HG03342 (cell line): ENCODE measurements at regions not wholly inside any gene's neighbourhood (a gene's known extent, or its start where the extent isn't known, plus 50 kb on each side); places are given as distances from the start of the nearest gene placed in this dataset.

Experiments used
- ATAC-seq: cut with Tn5 transposase; IDR thresholded peaks from one replicate; pipeline ENCODE4 v1.9.1; 2021; ENCODE audit warnings: mild to moderate bottlenecking, moderate library complexity; ENCODE audit not compliant: unreplicated experiment

GRCh38 chr18:11553098-11553940 lies 56.1 kb upstream of the SLC35G4 start:
- ATAC-seq = no peak

GRCh38 chr18:11548916-11549551 lies 60.4 kb upstream of the SLC35G4 start:
- ATAC-seq = no peak

GRCh38 chr18:11548396-11548795 lies 61.0 kb upstream of the SLC35G4 start:
- ATAC-seq = no peak

DNA sequence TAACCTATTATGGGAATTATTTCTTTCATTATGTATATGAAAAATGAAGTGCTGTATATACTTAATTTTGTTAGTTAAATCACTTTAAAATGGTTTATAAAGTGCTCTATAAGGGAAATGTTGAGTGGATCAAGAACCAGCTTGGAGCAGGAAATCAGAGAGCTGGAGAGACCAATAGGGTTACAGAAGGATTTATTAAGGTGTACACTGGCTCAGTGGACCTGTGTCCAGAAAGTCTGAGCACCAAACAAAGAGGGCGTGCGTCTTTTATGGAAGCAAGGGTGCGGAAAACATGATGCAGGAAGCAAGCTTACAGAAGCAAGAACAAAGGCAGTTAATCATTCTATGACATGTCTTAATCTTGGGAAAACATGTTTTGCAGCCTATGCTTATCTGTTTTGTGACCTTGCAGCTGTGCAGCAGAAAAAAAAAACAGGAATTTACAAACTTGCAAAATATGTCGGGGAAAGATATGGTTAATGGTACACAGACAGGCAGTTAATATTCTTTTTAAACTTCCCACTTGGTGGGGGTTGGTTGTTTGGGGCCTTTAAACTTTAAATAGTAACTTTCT lies 65.2 kb upstream of the SLC35G4 start:
- ATAC-seq = no peak

DNA sequence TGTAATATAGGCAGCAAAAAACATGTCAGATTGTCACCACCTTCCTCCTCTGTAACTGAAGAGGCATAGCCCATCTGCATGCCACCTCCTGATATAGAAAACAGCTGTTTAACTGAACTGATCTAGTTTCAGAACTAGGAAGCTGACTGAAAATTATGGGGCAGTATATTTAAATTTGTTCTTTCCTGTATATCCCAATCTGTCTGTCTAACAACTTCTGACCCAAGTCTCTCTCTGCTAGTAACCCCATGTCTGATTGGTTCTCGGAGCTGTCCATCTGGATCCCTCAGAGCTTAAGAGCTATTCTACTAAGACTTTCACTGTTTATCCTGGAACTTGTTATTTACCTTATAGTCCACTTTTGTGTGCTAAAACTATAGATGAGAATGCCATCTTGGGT lies 68.2 kb upstream of the SLC35G4 start:
- no peak for ATAC-seq

DNA sequence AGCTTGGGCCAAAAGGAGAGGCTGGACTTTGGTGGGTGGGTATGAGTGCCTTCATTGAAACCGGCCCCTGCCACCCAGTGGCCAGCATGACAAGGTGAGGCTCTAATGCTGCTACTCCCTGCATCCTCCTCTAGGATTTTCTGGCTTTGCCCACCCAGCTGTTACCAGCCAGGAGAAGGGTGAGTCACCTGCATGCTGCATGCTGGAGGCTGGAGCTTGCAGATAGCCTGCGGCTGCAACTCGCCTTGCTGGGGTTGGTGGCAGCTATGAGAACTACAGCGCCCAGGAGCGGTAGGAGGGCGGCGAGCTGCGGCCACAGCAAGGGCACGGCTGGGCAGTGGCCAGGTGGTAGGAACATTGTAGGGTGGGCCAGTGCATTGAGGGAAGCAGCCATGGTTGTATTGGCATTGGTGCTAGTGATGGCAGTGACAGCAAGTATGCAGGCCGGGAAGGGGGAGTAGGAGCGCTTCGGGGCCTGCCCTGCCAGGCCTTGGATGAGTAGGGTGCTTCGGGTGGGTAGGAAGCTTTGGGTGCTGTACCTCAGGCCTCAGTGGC lies 75.4 kb upstream of the SLC35G4 start:
- no peak for ATAC-seq

DNA sequence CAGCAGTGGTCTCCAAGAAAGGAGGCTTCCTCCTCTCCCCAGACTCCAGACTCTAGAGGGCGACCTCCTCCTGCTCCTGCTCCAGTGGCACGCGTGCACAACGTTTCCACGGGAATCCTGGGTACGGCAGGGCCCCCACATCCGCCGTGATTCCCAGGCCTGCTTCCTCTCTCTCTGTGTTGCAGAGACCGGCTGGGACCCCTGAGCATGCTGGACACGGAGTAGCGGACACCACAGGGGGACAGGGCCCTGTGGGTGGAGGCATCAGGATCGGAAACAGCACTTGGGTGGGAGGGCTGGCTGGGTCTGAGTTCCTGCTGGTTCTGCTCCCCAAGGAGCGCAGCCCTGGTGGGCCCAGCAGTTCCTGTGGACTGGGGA lies 75.9 kb upstream of the SLC35G4 start:
- no peak for ATAC-seq

- no peak for ATAC-seq
Observed at GRCh38 chr18:11532758-11533512, 76.5 kb upstream of the SLC35G4 start.

DNA sequence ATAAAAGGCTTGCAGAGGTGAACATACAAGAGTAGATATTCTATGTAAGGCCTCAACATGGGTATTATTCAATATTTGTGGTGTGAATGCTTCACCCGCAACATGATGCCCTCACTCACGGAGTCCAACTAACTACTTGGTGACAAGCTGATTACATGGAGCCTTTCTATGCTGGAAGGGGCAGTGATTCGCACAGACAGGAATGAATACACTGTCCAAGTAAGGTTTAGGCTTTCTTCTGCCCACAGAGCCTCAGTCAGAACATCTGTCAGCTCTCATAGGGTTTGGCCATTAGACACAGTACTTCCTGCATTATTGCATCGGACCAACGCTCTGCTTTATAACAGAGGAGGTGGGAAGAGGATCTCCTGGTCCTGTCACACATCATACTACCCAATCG lies 80.3 kb upstream of the SLC35G4 start:
- no peak for ATAC-seq

DNA sequence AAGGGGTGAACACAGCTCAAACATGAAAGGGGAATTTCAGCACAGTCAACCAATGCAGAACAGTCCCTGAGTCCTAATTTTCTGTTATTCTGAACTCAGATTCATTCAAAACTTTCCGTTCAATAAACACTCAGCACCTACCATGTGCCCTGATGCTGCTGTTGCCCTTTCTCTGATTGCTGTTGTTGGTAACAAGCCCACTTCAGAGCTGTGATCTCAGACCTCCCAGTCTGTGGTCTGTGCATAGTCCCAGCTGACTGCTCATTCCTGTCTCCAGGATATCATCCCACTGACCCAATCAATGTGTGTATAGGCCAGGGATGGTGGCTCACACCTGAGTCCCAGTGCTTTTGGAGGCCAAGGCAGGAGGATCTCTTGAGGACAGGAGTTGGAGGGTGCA lies 82.7 kb upstream of the SLC35G4 start:
- no peak for ATAC-seq

DNA sequence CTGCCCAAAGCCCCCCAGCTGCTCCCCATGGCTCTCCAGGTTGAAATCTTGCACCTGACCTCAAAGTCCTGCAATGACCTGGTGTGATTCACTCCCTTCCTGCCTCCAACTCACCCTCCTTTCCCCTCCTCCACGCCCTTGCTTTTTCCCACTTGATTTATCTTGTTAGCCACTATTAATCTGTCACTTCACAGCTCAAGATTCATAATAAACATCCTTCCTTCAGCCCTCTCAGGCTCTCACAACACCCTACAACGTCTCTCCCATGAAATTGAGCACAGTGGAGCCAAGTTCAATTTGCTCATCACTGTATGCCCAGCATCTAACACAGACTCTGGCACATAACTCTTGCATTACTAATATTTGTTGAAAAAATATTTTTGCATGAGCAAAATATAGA lies 85.6 kb upstream of the SLC35G4 start:
- no peak for ATAC-seq

- no peak for ATAC-seq
Observed at GRCh38 chr18:11522992-11523391, 86.4 kb upstream of the SLC35G4 start.

- no peak for ATAC-seq
Observed at GRCh38 chr18:11521853-11522252, 87.5 kb upstream of the SLC35G4 start.

DNA sequence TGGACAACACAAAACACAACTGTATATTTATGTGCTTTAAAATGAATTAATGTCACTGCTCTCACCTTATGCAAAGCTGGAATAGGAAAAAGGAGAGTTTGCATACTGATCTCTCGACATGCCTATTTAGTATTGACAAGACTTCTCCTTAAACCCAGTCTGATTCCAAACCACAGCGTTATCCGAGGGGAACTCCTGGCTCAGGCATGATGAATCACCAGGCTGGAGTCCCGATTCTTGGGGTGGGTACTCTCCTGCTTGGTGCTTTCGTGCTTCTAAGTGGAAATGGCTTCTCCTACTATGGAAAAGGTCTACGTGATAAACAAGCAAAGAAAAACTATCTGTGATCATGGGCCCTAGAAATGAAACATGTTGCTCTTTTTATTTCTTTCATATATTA lies 88.9 kb upstream of the SLC35G4 start:
- ATAC-seq = no peak

DNA sequence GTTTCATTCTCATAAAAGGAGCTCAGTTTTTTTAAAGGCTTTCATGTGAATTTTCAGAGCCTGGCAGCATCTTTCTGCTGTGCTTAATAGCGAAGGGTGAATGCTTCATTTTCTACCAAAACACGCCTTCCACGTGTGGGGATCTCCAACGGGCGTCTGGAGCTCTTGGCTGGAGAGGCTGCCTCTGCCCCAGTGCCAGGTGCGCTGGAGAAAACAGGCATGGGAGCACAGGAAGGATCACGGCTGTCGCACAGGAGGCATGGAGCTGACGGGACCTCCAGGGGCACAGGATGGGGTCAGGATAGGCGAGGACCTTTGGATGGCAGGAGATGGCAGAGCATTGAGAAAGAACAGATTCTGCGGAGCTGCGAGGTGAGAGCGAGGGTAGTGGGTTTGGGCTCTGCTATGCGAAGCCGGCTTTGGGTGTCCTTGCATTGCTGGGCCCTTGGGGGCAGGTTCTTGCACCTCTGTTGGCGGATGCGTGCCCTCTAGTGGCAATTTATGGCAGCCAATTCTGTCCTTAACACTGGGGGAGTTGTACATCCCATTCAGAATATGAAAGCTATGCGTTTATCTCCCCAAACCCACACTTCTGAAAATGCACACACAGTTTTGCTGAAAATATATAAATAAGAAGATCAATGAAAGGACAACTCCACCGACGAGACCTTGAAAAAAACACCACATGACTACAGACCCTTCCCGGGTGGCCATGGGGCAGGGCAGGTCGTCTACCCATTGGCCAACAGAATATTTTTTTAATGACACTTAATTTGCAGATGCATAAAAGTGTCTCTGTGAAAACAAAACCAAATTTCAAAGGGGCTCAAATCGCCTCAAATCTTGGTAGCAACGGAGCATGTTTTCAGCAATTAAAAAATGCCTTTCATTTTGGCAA lies 90.4 kb upstream of the SLC35G4 start:
- ATAC-seq = peak; percentile 89

DNA sequence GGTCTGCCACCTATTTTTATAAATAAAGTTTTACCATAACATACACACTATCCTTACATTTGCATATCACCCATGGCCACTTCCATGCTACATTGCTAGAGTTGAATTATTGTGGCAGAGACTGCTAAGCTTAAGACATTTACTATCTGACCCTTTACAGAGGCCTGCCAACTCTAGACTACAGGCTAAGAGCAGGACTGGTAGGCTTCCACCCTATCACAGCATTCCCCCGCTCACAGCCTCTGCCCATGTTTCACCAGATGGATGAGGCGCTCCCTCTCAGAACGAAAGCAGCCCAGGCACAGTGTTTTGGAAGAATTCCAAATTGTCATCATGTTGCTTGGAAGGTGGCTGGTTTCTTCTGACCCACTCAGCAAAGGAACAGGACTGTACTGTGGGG lies 91.7 kb upstream of the SLC35G4 start:
- ATAC-seq = no peak

DNA sequence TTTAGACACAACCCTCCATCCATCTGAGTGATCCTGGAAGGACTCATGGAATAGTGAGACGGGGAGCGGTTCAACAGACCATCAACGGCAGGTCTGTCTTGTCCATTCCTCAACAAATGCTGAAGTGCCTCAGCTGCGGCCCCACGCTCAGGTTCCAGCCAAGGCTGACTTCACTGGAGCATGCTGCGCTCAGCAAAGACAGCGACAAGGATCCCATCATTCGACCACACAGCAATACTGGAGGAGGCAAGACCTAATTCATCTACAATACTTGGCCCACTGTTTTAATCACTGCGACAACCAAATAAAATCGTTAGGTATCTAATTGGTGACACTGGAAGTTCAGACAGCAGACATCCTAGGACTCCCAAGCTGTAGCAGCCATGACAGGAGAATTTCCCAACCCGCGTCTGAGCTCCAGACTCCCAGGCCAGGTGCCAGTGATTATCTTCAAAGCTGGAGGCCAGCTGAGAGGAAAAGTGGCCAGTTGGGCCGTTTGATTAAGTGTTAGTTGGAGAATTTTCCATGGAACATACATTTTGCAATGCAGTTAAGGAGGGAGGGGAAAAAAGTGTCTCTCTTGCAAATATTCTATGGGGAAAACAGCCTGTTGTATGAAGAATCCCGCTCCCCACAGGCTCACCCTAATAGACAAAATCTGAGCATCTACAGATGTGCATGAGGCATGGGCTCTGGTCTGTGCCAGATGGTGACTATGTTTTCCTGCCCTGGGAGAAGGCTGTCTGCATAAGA lies 92.5 kb upstream of the SLC35G4 start:
- ATAC-seq = no peak

GRCh38 chr18:11514267-11514666 lies 95.1 kb upstream of the SLC35G4 start:
- ATAC-seq = no peak
